ENCODE measurements at regions not wholly inside any gene's neighbourhood (a gene's known extent, or its start where the extent isn't known, plus 50 kb on each side); places are given as distances from the start of the nearest gene placed in this dataset.

DNA sequence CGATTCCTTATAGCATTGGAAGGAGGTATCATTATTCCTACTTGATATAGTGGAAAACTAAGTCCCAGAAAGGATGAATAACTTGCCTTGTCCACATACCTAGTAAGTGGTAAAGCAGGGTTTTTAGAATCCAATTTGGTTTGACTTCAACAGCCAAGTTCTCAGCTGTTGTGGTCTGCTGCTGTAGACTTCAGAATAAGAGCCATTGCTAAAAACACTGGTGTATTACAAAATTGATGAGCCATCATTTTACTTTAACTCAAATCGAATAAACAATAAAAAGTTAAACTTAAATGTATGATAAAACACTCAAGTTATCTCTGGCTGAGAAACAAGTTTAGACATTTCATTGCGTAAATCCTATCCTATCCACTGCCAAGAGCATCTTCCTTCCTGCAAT is 610.8 kb downstream of the TLE1 start:
- TF ChIP-seq, protein P1, sequence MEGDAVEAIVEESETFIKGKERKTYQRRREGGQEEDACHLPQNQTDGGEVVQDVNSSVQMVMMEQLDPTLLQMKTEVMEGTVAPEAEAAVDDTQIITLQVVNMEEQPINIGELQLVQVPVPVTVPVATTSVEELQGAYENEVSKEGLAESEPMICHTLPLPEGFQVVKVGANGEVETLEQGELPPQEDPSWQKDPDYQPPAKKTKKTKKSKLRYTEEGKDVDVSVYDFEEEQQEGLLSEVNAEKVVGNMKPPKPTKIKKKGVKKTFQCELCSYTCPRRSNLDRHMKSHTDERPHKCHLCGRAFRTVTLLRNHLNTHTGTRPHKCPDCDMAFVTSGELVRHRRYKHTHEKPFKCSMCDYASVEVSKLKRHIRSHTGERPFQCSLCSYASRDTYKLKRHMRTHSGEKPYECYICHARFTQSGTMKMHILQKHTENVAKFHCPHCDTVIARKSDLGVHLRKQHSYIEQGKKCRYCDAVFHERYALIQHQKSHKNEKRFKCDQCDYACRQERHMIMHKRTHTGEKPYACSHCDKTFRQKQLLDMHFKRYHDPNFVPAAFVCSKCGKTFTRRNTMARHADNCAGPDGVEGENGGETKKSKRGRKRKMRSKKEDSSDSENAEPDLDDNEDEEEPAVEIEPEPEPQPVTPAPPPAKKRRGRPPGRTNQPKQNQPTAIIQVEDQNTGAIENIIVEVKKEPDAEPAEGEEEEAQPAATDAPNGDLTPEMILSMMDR (conservative IDR thresholded peaks at IDR 0.05 in 1 of 2, IDR thresholded peaks at IDR 0.05 in 1 of 2; ENCODE audit: extremely low read depth in 1 of 2, insufficient read depth in 1 of 2, low read depth in 1 of 2, low read length in 2 of 2), result no peak
- TF ChIP-seq EZH2 (IDR thresholded peaks at IDR 0.05; ENCODE audit: borderline replicate concordance, low read length), result no peak

All from mammary epithelial cell (primary cell).